ENCODE measurements at regions not wholly inside any gene's neighbourhood (a gene's known extent, or its start where the extent isn't known, plus 50 kb on each side); places are given as distances from the start of the nearest gene placed in this dataset.
"Not testable (repeated sequence)": the region's sequence is repeated elsewhere in the genome, so short reads cannot be mapped to it uniquely, and the experiment has no call there.

- DNase-seq, result no peak
These were observed 478.1 kb upstream of the MAP2 start for GRCh38 chr2:208945719-208946256.

- no peak for DNase-seq
These were observed 475.8 kb upstream of the MAP2 start for GRCh38 chr2:208948073-208948472.

GRCh38 chr2:208970070-208970469 is 453.8 kb upstream of the MAP2 start:
- DNase-seq, result no peak

- no peak for DNase-seq
These were observed 446.3 kb upstream of the MAP2 start for GRCh38 chr2:208977582-208977981.

GRCh38 chr2:208978946-208979345 is 444.9 kb upstream of the MAP2 start:
- no peak for DNase-seq

GRCh38 chr2:208980321-208980720 is 443.5 kb upstream of the MAP2 start:
- DNase-seq, result no peak

GRCh38 chr2:208982831-208983230 is 441.0 kb upstream of the MAP2 start:
- DNase-seq, result no peak

- no peak for DNase-seq
These were observed 440.4 kb upstream of the MAP2 start for GRCh38 chr2:208983486-208983885.

GRCh38 chr2:208984376-208985090 is 439.3 kb upstream of the MAP2 start:
- no peak for DNase-seq

- DNase-seq, result no peak
These were observed 438.2 kb upstream of the MAP2 start for GRCh38 chr2:208985644-208986043.

- DNase-seq, result no peak
These were observed 433.1 kb upstream of the MAP2 start for GRCh38 chr2:208990716-208991115.

GRCh38 chr2:208999911-209000310 is 423.9 kb upstream of the MAP2 start:
- DNase-seq, result no peak

- DNase-seq, result no peak
These were observed 421.8 kb upstream of the MAP2 start for GRCh38 chr2:209002054-209002453.

GRCh38 chr2:209005371-209005770 is 418.5 kb upstream of the MAP2 start:
- DNase-seq, result no peak

GRCh38 chr2:209008636-209009287 is 415.1 kb upstream of the MAP2 start:
- DNase-seq, result no peak

GRCh38 chr2:209018633-209019032 is 405.2 kb upstream of the MAP2 start:
- DNase-seq, result not testable (repeated sequence)

- no peak for DNase-seq
These were observed 394.6 kb upstream of the MAP2 start for GRCh38 chr2:209029249-209029648.

- DNase-seq, result no peak
These were observed 379.5 kb upstream of the MAP2 start for GRCh38 chr2:209044307-209044706.

GRCh38 chr2:209046163-209046562 is 377.7 kb upstream of the MAP2 start:
- DNase-seq, result no peak

- no peak for DNase-seq
These were observed 374.2 kb upstream of the MAP2 start for GRCh38 chr2:209049608-209050007.

- DNase-seq, result no peak
These were observed 361.6 kb upstream of the MAP2 start for GRCh38 chr2:209062210-209062609.

GRCh38 chr2:209070262-209070661 is 353.6 kb upstream of the MAP2 start:
- DNase-seq, result no peak

- no peak for DNase-seq
These were observed 350.7 kb upstream of the MAP2 start for GRCh38 chr2:209073151-209073550.

- no peak for DNase-seq
These were observed 349.1 kb upstream of the MAP2 start for GRCh38 chr2:209074711-209075110.

All from T-helper 1 cell (primary cell).